ENCODE measurements at regions not wholly inside any gene's neighbourhood (a gene's known extent, or its start where the extent isn't known, plus 50 kb on each side); places are given as distances from the start of the nearest gene placed in this dataset.
A peak's percentile ranks its signal among the peaks of the same experiment; 100 is the strongest.

- H3K27ac Mint-ChIP-seq: no peak overlapping the region
- H3K4me1 Mint-ChIP-seq: peaks cover 1% of the 10 kb centered on the region
- H3K27me3 Mint-ChIP-seq (ENCODE audit: low read depth, poor library complexity): no peaks in the 10 kb centered on the region
- H3K4me3 Mint-ChIP-seq: no peak overlapping the region
- no peaks in the 10 kb centered on the region for H3K36me3 Mint-ChIP-seq (ENCODE audit: low read depth)
- TF ChIP-seq, protein P1, sequence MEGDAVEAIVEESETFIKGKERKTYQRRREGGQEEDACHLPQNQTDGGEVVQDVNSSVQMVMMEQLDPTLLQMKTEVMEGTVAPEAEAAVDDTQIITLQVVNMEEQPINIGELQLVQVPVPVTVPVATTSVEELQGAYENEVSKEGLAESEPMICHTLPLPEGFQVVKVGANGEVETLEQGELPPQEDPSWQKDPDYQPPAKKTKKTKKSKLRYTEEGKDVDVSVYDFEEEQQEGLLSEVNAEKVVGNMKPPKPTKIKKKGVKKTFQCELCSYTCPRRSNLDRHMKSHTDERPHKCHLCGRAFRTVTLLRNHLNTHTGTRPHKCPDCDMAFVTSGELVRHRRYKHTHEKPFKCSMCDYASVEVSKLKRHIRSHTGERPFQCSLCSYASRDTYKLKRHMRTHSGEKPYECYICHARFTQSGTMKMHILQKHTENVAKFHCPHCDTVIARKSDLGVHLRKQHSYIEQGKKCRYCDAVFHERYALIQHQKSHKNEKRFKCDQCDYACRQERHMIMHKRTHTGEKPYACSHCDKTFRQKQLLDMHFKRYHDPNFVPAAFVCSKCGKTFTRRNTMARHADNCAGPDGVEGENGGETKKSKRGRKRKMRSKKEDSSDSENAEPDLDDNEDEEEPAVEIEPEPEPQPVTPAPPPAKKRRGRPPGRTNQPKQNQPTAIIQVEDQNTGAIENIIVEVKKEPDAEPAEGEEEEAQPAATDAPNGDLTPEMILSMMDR (IDR thresholded peaks at IDR 0.05): no peak
- no peak for DNase-seq
- H3K9me3 Mint-ChIP-seq: no peaks in the 10 kb centered on the region
These were observed 480.7 kb upstream of the NWD2 start for GRCh38 chr4:36763814-36764213.

DNA sequence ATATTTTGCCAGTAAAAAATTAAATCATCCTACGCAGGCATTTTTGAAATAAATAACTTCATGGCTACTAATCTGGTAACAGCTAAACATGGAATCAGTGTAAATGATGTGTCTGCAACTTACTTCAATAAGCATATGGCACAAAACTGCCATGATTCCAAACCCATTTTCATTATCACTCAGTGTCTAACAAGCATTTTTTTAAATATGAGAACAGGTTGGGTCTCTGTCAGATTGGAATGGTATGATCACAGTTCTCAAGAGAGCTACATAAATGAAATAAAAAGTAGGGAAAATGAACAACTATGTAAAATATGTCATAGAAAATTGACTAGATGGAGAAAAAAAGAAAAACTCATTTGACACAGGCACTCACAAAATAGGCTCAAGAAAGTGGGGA lies 476.9 kb upstream of the NWD2 start:
- TF ChIP-seq, protein P1 (IDR thresholded peaks at IDR 0.05): no peak
- Mint-ChIP-seq H3K4me3 (no peak overlapping the region), H3K27ac (no peak overlapping the region), H3K36me3 (ENCODE audit: low read depth) (no peaks in the 10 kb centered on the region), H3K4me1 (peaks cover 20% of the 10 kb centered on the region), H3K27me3 (ENCODE audit: low read depth, poor library complexity) (no peaks in the 10 kb centered on the region), H3K9me3 (no peaks in the 10 kb centered on the region)
- DNase-seq: no peak

DNA sequence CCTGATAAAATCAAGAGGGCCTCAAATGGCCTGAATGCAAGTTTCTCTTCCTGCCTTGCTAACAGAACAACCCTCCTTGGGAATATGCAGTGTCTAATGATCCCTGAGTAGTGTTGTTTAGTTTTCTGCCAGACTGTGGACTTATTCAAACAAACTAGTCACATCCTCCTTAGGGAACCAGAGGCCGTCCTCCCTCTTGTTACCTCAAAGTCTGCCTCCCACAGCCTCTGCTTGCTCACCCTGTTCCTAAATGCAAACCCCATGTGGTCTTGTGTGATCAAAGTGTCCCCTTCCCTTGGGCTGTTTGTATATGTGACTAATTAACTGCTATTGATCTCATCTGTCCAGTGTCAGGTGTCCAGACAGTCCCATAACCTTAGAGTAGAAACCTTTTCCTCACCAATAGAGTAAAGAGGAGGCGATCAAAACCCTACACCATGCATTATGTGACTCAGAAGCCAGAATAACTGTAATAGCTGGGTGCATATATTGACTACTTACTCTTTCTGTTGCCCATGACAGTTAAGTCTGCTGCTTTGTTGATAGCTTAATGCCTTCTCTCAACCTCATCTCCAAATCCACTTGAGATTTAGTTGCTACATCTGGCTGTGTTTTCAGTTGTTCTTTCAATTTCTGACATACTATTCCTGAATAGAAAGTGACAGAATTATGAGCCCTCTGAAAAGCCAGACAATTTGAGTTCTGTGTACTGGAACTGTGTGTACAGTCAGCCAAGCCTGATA lies 473.0 kb upstream of the NWD2 start:
- no peaks in the 10 kb centered on the region for H3K27me3 Mint-ChIP-seq (ENCODE audit: low read depth, poor library complexity)
- no peaks in the 10 kb centered on the region for H3K9me3 Mint-ChIP-seq
- TF ChIP-seq, protein P1 (IDR thresholded peaks at IDR 0.05): no peak
- DNase-seq: no peak
- H3K4me1 Mint-ChIP-seq: peaks cover 20% of the 10 kb centered on the region
- H3K4me3 Mint-ChIP-seq: no peak overlapping the region
- no peaks in the 10 kb centered on the region for H3K36me3 Mint-ChIP-seq (ENCODE audit: low read depth)
- peak overlapping the region; percentile 16 for H3K27ac Mint-ChIP-seq

GRCh38 chr4:36772154-36772516 lies 472.4 kb upstream of the NWD2 start:
- peaks cover 20% of the 10 kb centered on the region for H3K4me1 Mint-ChIP-seq
- H3K9me3 Mint-ChIP-seq: no peaks in the 10 kb centered on the region
- no peaks in the 10 kb centered on the region for H3K36me3 Mint-ChIP-seq (ENCODE audit: low read depth)
- H3K27me3 Mint-ChIP-seq (ENCODE audit: low read depth, poor library complexity): no peaks in the 10 kb centered on the region
- DNase-seq: no peak
- TF ChIP-seq, protein P1 (IDR thresholded peaks at IDR 0.05): no peak
- no peak overlapping the region for H3K4me3 Mint-ChIP-seq
- no peak overlapping the region for H3K27ac Mint-ChIP-seq

- no peaks in the 10 kb centered on the region for H3K36me3 Mint-ChIP-seq (ENCODE audit: low read depth)
These were observed 471.1 kb upstream of the NWD2 start for GRCh38 chr4:36773467-36773866.

More at GRCh38 chr4:36773467-36773866, 471.1 kb upstream of the NWD2 start:
- TF ChIP-seq, protein P1 (IDR thresholded peaks at IDR 0.05): no peak
- H3K4me1 Mint-ChIP-seq: peaks cover 20% of the 10 kb centered on the region
- no peak overlapping the region for H3K27ac Mint-ChIP-seq
- no peaks in the 10 kb centered on the region for H3K9me3 Mint-ChIP-seq
- no peak overlapping the region for H3K4me3 Mint-ChIP-seq
- H3K27me3 Mint-ChIP-seq (ENCODE audit: low read depth, poor library complexity): no peaks in the 10 kb centered on the region
- no peak for DNase-seq
